SKM-1 treated with dmso at 0.1 percent for 144 hours (cell line): ENCODE measurements at regions not wholly inside any gene's neighbourhood (a gene's known extent, or its start where the extent isn't known, plus 50 kb on each side); places are given as distances from the start of the nearest gene placed in this dataset.

Experiments used
- DNase-seq: peaks from one replicate; lab custom pipeline; 2025; ENCODE audit not compliant: unreplicated experiment; lab: John Stamatoyannopoulos, UW

GRCh38 chr9:18137815-18138214 lies 336.1 kb upstream of the ADAMTSL1 start:
- DNase-seq, result no peak

GRCh38 chr9:18138656-18139055 lies 335.3 kb upstream of the ADAMTSL1 start:
- no peak for DNase-seq

GRCh38 chr9:18141681-18142080 lies 332.3 kb upstream of the ADAMTSL1 start:
- DNase-seq, result no peak

- DNase-seq, result no peak
These were observed 330.7 kb upstream of the ADAMTSL1 start for GRCh38 chr9:18143073-18143745.

GRCh38 chr9:18146329-18146728 lies 327.6 kb upstream of the ADAMTSL1 start:
- no peak for DNase-seq

GRCh38 chr9:18149471-18150011 lies 324.4 kb upstream of the ADAMTSL1 start:
- no peak for DNase-seq

GRCh38 chr9:18154661-18155060 lies 319.3 kb upstream of the ADAMTSL1 start:
- DNase-seq, result no peak

GRCh38 chr9:18159254-18159653 lies 314.7 kb upstream of the ADAMTSL1 start:
- no peak for DNase-seq

GRCh38 chr9:18163146-18163545 lies 310.8 kb upstream of the ADAMTSL1 start:
- no peak for DNase-seq

GRCh38 chr9:18167733-18168132 lies 306.2 kb upstream of the ADAMTSL1 start:
- no peak for DNase-seq

GRCh38 chr9:18173923-18174322 lies 300.0 kb upstream of the ADAMTSL1 start:
- no peak for DNase-seq

- DNase-seq, result no peak
These were observed 291.3 kb upstream of the ADAMTSL1 start for GRCh38 chr9:18182636-18183035.

GRCh38 chr9:18183974-18184373 lies 290.0 kb upstream of the ADAMTSL1 start:
- no peak for DNase-seq

- DNase-seq, result no peak
These were observed 289.6 kb upstream of the ADAMTSL1 start for GRCh38 chr9:18184401-18184800.

GRCh38 chr9:18185196-18185595 lies 288.8 kb upstream of the ADAMTSL1 start:
- no peak for DNase-seq

GRCh38 chr9:18188971-18189370 lies 285.0 kb upstream of the ADAMTSL1 start:
- no peak for DNase-seq

GRCh38 chr9:18189871-18190670 lies 283.9 kb upstream of the ADAMTSL1 start:
- no peak for DNase-seq

GRCh38 chr9:18190671-18191374 lies 283.1 kb upstream of the ADAMTSL1 start:
- no peak for DNase-seq

- no peak for DNase-seq
These were observed 279.6 kb upstream of the ADAMTSL1 start for GRCh38 chr9:18194316-18194715.

GRCh38 chr9:18195223-18195622 lies 278.7 kb upstream of the ADAMTSL1 start:
- no peak for DNase-seq

GRCh38 chr9:18202924-18203323 lies 271.0 kb upstream of the ADAMTSL1 start:
- no peak for DNase-seq

GRCh38 chr9:18207735-18208134 lies 266.2 kb upstream of the ADAMTSL1 start:
- DNase-seq, result no peak
